NB4 (cell line): ENCODE measurements at regions not wholly inside any gene's neighbourhood (a gene's known extent, or its start where the extent isn't known, plus 50 kb on each side); places are given as distances from the start of the nearest gene placed in this dataset.

Experiments
- CTCF ChIP-seq: IDR thresholded peaks from one replicate; pipeline ENCODE4 v1.5.1; 2012; ENCODE audit warnings: low read depth, low read length
- MAX ChIP-seq: IDR thresholded peaks from 2 replicates; pipeline ENCODE4 v1.6.1; 2011; ENCODE audit warnings: low read depth, low read length
- MYC ChIP-seq: IDR thresholded peaks from 2 replicates; pipeline ENCODE4 v1.6.1; 2011; ENCODE audit warnings: low read depth, low read length
- POLR2A ChIP-seq: IDR thresholded peaks from 2 replicates; pipeline ENCODE4 v1.6.1; 2011; ENCODE audit warnings: mild to moderate bottlenecking; ENCODE audit not compliant: insufficient read length; ENCODE audit errors: extremely low read depth

DNA sequence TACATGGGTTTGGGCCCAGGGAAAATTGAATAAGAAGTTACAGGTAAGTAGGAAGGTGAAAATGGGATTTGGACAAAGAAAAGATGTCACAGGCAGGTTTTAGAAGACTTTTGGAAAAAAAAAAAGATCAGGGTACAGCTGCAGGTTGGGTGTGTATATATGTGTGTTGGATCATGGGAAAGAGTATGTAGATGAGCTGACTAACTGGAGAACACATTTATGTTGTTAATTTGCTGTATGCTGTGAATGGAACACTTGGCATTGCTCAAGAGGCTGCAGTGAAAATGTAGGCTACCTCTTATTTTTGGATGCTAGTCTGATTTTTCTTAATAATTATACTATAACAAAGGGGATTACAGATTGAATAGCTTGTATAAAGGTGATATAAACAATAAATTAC lies 577.7 kb upstream of the USP24 start:
- no peak for TF ChIP-seq CTCF
- no peak for TF ChIP-seq POLR2A
- TF ChIP-seq MAX = no peak
- no peak for TF ChIP-seq MYC
